ENCODE measurements at regions not wholly inside any gene's neighbourhood (a gene's known extent, or its start where the extent isn't known, plus 50 kb on each side); places are given as distances from the start of the nearest gene placed in this dataset.

GRCh38 chr5:175803736-175804454, 67.5 kb upstream of the CPLX2 start:
- TF ChIP-seq EZH2 (IDR thresholded peaks at IDR 0.05; ENCODE audit: low read length) (no peak), CTCF (optimal IDR thresholded peaks at IDR 0.05 in 1 of 3, IDR thresholded peaks at IDR 0.05 in 1 of 3, conservative IDR thresholded peaks at IDR 0.05 in 1 of 3; ENCODE audit: extremely low read depth in 1 of 3, insufficient read depth in 2 of 3, low read length in 3 of 3) (no peak)
